H1 (cell line): ENCODE measurements at regions not wholly inside any gene's neighbourhood (a gene's known extent, or its start where the extent isn't known, plus 50 kb on each side); places are given as distances from the start of the nearest gene placed in this dataset.

Source experiments
- CTCF ChIA-PET: fragments of 300-600 bp; sonication (Branson Sonifier 250); formaldehyde crosslinking; loops from one replicate; lab custom pipeline; 2021; ENCODE audit not compliant: partially characterized antibody; lab: Charles Lee
- POLR2A ChIA-PET: fragments of 300-600 bp; sonication (Branson Sonifier 250); formaldehyde crosslinking; loops from one replicate; lab custom pipeline; 2021; ENCODE audit warnings: inconsistent platforms; ENCODE audit not compliant: partially characterized antibody; lab: Charles Lee
- DNase-seq, 2 experiments: peaks; one replicate each; pipeline versions ENCODE4 v3.0.0 to v3.0.0-alpha.2; 2010 to 2022; ENCODE audit warnings: low spot score in 2 of 2, low read depth in 1 of 2, mixed read lengths in 1 of 2
- FAIRE-seq: peaks from 2 replicates; lab custom pipeline; 2011; peaks lifted over from hg19 to GRCh38; lab: Jason Lieb, UNC
- H2AFZ ChIP-seq: 2 replicates; pipeline ENCODE4 v1.8.1; 2012; ENCODE audit warnings: low read length, inconsistent platforms
- H2AK5ac ChIP-seq: 2 replicates; pipeline ENCODE4 v1.6.1; 2013; ENCODE audit warnings: low read depth, low read length
- H2BK120ac ChIP-seq: replicated peaks from 2 replicates; pipeline ENCODE3; 2013; ENCODE audit warnings: low read depth, low read length, inconsistent platforms
- H2BK12ac ChIP-seq: 2 replicates; pipeline ENCODE4 v1.6.1; 2013; ENCODE audit warnings: low read depth, low read length
- H2BK15ac ChIP-seq: 2 replicates; pipeline ENCODE4 v1.6.1; 2013; ENCODE audit warnings: low read length
- H2BK20ac ChIP-seq: 2 replicates; pipeline ENCODE4 v1.6.1; 2013; ENCODE audit warnings: low read length
- H2BK5ac ChIP-seq: 2 replicates; pipeline ENCODE4 v1.6.1; 2013; ENCODE audit warnings: low read depth, low read length
- H3K14ac ChIP-seq: 2 replicates; pipeline ENCODE4 v1.6.1; 2013; ENCODE audit warnings: inconsistent platforms; ENCODE audit not compliant: insufficient read length
- H3K18ac ChIP-seq: 2 replicates; pipeline ENCODE4 v1.6.1; 2013; ENCODE audit warnings: low read length; ENCODE audit errors: extremely low read depth
- H3K23ac ChIP-seq: 2 replicates; pipeline ENCODE4 v1.6.1; 2013; ENCODE audit warnings: inconsistent platforms; ENCODE audit not compliant: insufficient read length
- H3K23me2 ChIP-seq: 2 replicates; pipeline ENCODE4 v1.6.1; 2013; ENCODE audit warnings: low read depth, low read length
- H3K27ac ChIP-seq: 2 replicates; pipeline ENCODE4 v1.6.1; 2011; ENCODE audit warnings: low read depth, low read length, inconsistent platforms
- H3K27me3 ChIP-seq, 4 experiments: replicated peaks in 1 of 4; 1 replicate in 1 of 4; 2 replicates in 3 of 4; pipeline versions ENCODE4 v1.6.1 to v1.8.1; 2011 to 2013; ENCODE audit warnings: low read length in 3 of 4, mild to moderate bottlenecking in 3 of 4, inconsistent platforms in 2 of 4, mixed read lengths in 2 of 4, moderate library complexity in 1 of 4; ENCODE audit not compliant: control insufficient read depth in 3 of 4, insufficient read depth in 3 of 4; ENCODE audit errors: extremely low read depth in 1 of 4
- H3K36me3 ChIP-seq, 4 experiments: 2 replicates each; pipeline versions ENCODE4 v1.6.1 to v1.8.1; 2011 to 2013; ENCODE audit warnings: mild to moderate bottlenecking in 4 of 4, low read length in 3 of 4, moderate library complexity in 2 of 4, control low read depth in 1 of 4, inconsistent platforms in 1 of 4; ENCODE audit not compliant: insufficient read depth in 4 of 4, control insufficient read depth in 2 of 4
- H3K4ac ChIP-seq: replicated peaks from 2 replicates; pipeline ENCODE3; 2013; ENCODE audit warnings: low read length, low read depth, mixed read lengths, inconsistent platforms; ENCODE audit not compliant: insufficient read length
- H3K4me1 ChIP-seq, 4 experiments: replicated peaks in 1 of 4; 1 replicate in 1 of 4; 2 replicates in 3 of 4; pipeline versions ENCODE4 v1.6.1 to v1.8.1; 2011 to 2013; ENCODE audit warnings: low read length in 3 of 4, inconsistent platforms in 2 of 4, mixed read lengths in 1 of 4; ENCODE audit not compliant: insufficient read depth in 4 of 4, control insufficient read depth in 3 of 4
- H3K4me2 ChIP-seq, 2 experiments: 2 replicates each; pipeline versions ENCODE4 v1.6.1 to v1.8.1; 2011 to 2013; ENCODE audit warnings: low read depth in 2 of 2, low read length in 2 of 2, control low read depth in 1 of 2, inconsistent platforms in 1 of 2, mild to moderate bottlenecking in 1 of 2; ENCODE audit not compliant: insufficient read depth in 1 of 2
- H3K4me3 ChIP-seq, 4 experiments: fragments of 200-600, 300-600 bp in 1 of 4; sonication (generic), shearing (Covaris generic), sonication (Bioruptor Twin) in 1 of 4; 2 replicates each; pipeline versions ENCODE4 v1.5.1 to v1.8.1; 2011 to 2016; ENCODE audit warnings: low read length in 4 of 4, low read depth in 3 of 4, control low read depth in 2 of 4, inconsistent platforms in 2 of 4, mild to moderate bottlenecking in 2 of 4, mixed read lengths in 1 of 4, moderate library complexity in 1 of 4; ENCODE audit not compliant: insufficient read depth in 2 of 4; ENCODE audit errors: extremely low read depth in 1 of 4
- H3K56ac ChIP-seq: replicated peaks from 2 replicates; pipeline ENCODE3; 2013; ENCODE audit warnings: low read depth, mild to moderate bottlenecking, mixed read lengths, low read length, inconsistent platforms; ENCODE audit not compliant: insufficient read length
- H3K79me1 ChIP-seq: 2 replicates; pipeline ENCODE4 v1.6.1; 2013; ENCODE audit warnings: low read depth, low read length, control low read depth
- H3K79me2 ChIP-seq, 2 experiments: 2 replicates each; pipeline versions ENCODE4 v1.6.1 to v1.8.1; 2012 to 2013; ENCODE audit warnings: low read length in 2 of 2, mild to moderate bottlenecking in 2 of 2, inconsistent platforms in 1 of 2; ENCODE audit not compliant: insufficient read depth in 2 of 2, control insufficient read depth in 1 of 2
- H3K9ac ChIP-seq, 4 experiments: replicated peaks in 1 of 4; 1 replicate in 1 of 4; 2 replicates in 3 of 4; pipeline versions ENCODE4 v1.6.1 to v1.8.1; 2011 to 2013; ENCODE audit warnings: low read depth in 3 of 4, low read length in 3 of 4, control low read depth in 2 of 4, mild to moderate bottlenecking in 2 of 4, moderate library complexity in 2 of 4, inconsistent platforms in 1 of 4; ENCODE audit errors: extremely low read depth in 1 of 4
- H3K9me3 ChIP-seq, 2 experiments: 2 replicates each; pipeline versions ENCODE4 v1.6.1 to v1.8.1; 2012 to 2013; ENCODE audit warnings: mild to moderate bottlenecking in 2 of 2, moderate library complexity in 2 of 2, control low read depth in 1 of 2, inconsistent platforms in 1 of 2, low read depth in 1 of 2, low read length in 1 of 2, mixed read lengths in 1 of 2; ENCODE audit not compliant: insufficient read depth in 2 of 2
- H4K20me1 ChIP-seq, 2 experiments: replicated peaks in 1 of 2; 2 replicates each; pipeline versions ENCODE3 to v1.8.1; 2011 to 2013; ENCODE audit warnings: inconsistent platforms in 2 of 2, low read length in 2 of 2, mild to moderate bottlenecking in 1 of 2; ENCODE audit not compliant: insufficient read depth in 2 of 2, control insufficient read depth in 1 of 2
- H4K5ac ChIP-seq: 2 replicates; pipeline ENCODE4 v1.6.1; 2013; ENCODE audit warnings: low read length, low read depth, mixed read lengths, inconsistent platforms; ENCODE audit not compliant: insufficient read length
- H4K8ac ChIP-seq: 2 replicates; pipeline ENCODE4 v1.8.0; 2013; ENCODE audit warnings: mild to moderate bottlenecking, moderate library complexity, low read length, inconsistent platforms; ENCODE audit not compliant: insufficient read depth; ENCODE audit errors: extremely low read depth
- H4K91ac ChIP-seq: replicated peaks from 2 replicates; pipeline ENCODE3; 2013; ENCODE audit warnings: low read length, mixed read lengths, inconsistent platforms; ENCODE audit not compliant: insufficient read length
- ATF2 ChIP-seq: IDR thresholded peaks from 2 replicates; pipeline ENCODE4 v1.6.1; 2012; ENCODE audit warnings: low read length, inconsistent platforms
- MAFK ChIP-seq: IDR thresholded peaks from 2 replicates; pipeline ENCODE4 v1.6.1; 2012; ENCODE audit warnings: low read depth, mild to moderate bottlenecking, improper control_type of control experiment, low read length
- POLR2AphosphoS5 ChIP-seq: IDR thresholded peaks from 2 replicates; pipeline ENCODE4 v1.6.1; 2011; ENCODE audit warnings: low read depth, low read length
- SIN3A ChIP-seq, 2 experiments: IDR thresholded peaks in 1 of 2; conservative IDR thresholded peaks in 1 of 2; 2 replicates each; pipeline ENCODE4 v1.6.1; 2011 to 2012; ENCODE audit warnings: low read length in 2 of 2, improper control_type of control experiment in 1 of 2, low read depth in 1 of 2, mild to moderate bottlenecking in 1 of 2
- TAF1 ChIP-seq: IDR thresholded peaks from 2 replicates; pipeline ENCODE4 v1.6.1; 2011; ENCODE audit warnings: mild to moderate bottlenecking, low read depth, low read length
- TBP ChIP-seq: IDR thresholded peaks from 2 replicates; pipeline ENCODE4 v1.6.1; 2011; ENCODE audit warnings: low read depth, low read length, improper control_type of control experiment
- WGBS, 2 experiments: shearing (Covaris generic) in 1 of 2; methylation state at CpG; one replicate each; pipeline versions ENCODE4 v1.1.6 to v1.1.7; 2013 to 2015; ENCODE audit warnings: low lambda C conversion rate in 2 of 2, mixed read lengths in 2 of 2, inconsistent platforms in 1 of 2, low coverage in 1 of 2, missing lambda C conversion rate in 1 of 2; ENCODE audit not compliant: insufficient replicate concordance in 2 of 2, insufficient coverage in 1 of 2, insufficient read length in 1 of 2; ENCODE audit errors: extremely low coverage in 1 of 2, missing lambda C conversion rate in 1 of 2; 5-methylcytosine and 5-hydroxymethylcytosine counted together
- TF ChIP-seq, protein P1 (sequence below): IDR thresholded peaks from 2 replicates; pipeline ENCODE4 v1.6.1; 2011; ENCODE audit warnings: low read depth, mild to moderate bottlenecking, low read length; ENCODE audit not compliant: insufficient read depth

- no peak overlapping the region for H3K27ac ChIP-seq
- no peak for FAIRE-seq
- no peak overlapping the region for H3K4ac ChIP-seq
- POLR2A ChIA-PET, result no interaction called here
- H3K56ac ChIP-seq, result no peak overlapping the region
- no peaks in the 10 kb centered on the region for H3K9me3 ChIP-seq
- H3K79me2 ChIP-seq, result no peaks in the 10 kb centered on the region
- H3K18ac ChIP-seq, result no peak overlapping the region
- H3K23me2 ChIP-seq, result no peaks in the 10 kb centered on the region; the same call in 1 of the 2 replicates
- H2AK5ac ChIP-seq, result no peak overlapping the region
- no peak overlapping the region for H2BK20ac ChIP-seq
- CTCF ChIA-PET, result no interaction called here
- H3K36me3 ChIP-seq, result no peaks in the 10 kb centered on the region
- no peak for DNase-seq
- H2BK12ac ChIP-seq, result no peak overlapping the region
- no peaks in the 10 kb centered on the region for H3K79me1 ChIP-seq
- no peak overlapping the region for H2BK15ac ChIP-seq
- no peak overlapping the region for H2AFZ ChIP-seq
- H3K23ac ChIP-seq, result no peak overlapping the region
- H3K4me2 ChIP-seq, result no peak overlapping the region
- no peak overlapping the region for H3K9ac ChIP-seq
- H3K27me3 ChIP-seq, result peaks cover 0 to 2% (median 0%) of the 10 kb centered on the region in 4 experiments; a peak in 1 of 7 replicates
- H4K8ac ChIP-seq, result no peak overlapping the region
- H4K5ac ChIP-seq, result no peak overlapping the region
- H2BK120ac ChIP-seq, result no peak overlapping the region
- no peak overlapping the region for H2BK5ac ChIP-seq
- H4K20me1 ChIP-seq, result no peaks in the 10 kb centered on the region
- WGBS, 2 experiments, result 96% methylated on average over 7 of the region's 7 CpGs; no CpG with 5 or more reads in 1 of the 2 experiments
- no peaks in the 10 kb centered on the region for H3K4me1 ChIP-seq
- no peak overlapping the region for H4K91ac ChIP-seq
- H3K14ac ChIP-seq, result no peak overlapping the region
- no peak overlapping the region for H3K4me3 ChIP-seq
- TF ChIP-seq ATF2 (no peak), SIN3A (conservative IDR thresholded peaks at IDR 0.05 in 1 of 2, IDR thresholded peaks at IDR 0.05 in 1 of 2; ENCODE audit: low read depth in 1 of 2, low read length in 2 of 2) (no peak), POLR2AphosphoS5 (no peak), MAFK (no peak), TAF1 (no peak), TBP (no peak)
- TF ChIP-seq, protein P1, sequence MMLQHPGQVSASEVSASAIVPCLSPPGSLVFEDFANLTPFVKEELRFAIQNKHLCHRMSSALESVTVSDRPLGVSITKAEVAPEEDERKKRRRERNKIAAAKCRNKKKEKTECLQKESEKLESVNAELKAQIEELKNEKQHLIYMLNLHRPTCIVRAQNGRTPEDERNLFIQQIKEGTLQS, result no peak
These were observed 479.7 kb downstream of the KIF20B start for GRCh38 chr10:90180886-90181691.
